ENCODE measurements at regions not wholly inside any gene's neighbourhood (a gene's known extent, or its start where the extent isn't known, plus 50 kb on each side); places are given as distances from the start of the nearest gene placed in this dataset.

GRCh38 chr13:68523838-68524424 lies 1293.8 kb upstream of the PCDH9 start:
- H3K4me3 Mint-ChIP-seq (ENCODE audit: unreplicated experiment): no peak overlapping the region
- no peak for TF ChIP-seq CTCF (IDR thresholded peaks at IDR 0.05)
- peaks cover 4% of the 10 kb centered on the region for H3K36me3 Mint-ChIP-seq (ENCODE audit: low read depth)
- H3K4me1 Mint-ChIP-seq (ENCODE audit: low read depth): no peaks in the 10 kb centered on the region
- no peak overlapping the region for H3K27ac Mint-ChIP-seq (ENCODE audit: unreplicated experiment)
- DNase-seq (ENCODE audit: low spot score): peak; percentile 84
- H3K27me3 Mint-ChIP-seq (ENCODE audit: low read depth): peaks cover 3% of the 10 kb centered on the region
- H3K9me3 Mint-ChIP-seq (ENCODE audit: low read depth): peaks cover 45% of the 10 kb centered on the region

- Mint-ChIP-seq H3K4me1 (ENCODE audit: low read depth) (no peaks in the 10 kb centered on the region), H3K4me3 (ENCODE audit: unreplicated experiment) (no peak overlapping the region), H3K36me3 (ENCODE audit: low read depth) (peaks cover 2% of the 10 kb centered on the region), H3K9me3 (ENCODE audit: low read depth) (peaks cover 30% of the 10 kb centered on the region), H3K27ac (ENCODE audit: unreplicated experiment) (no peak overlapping the region), H3K27me3 (ENCODE audit: low read depth) (peaks cover 3% of the 10 kb centered on the region)
- no peak for DNase-seq (ENCODE audit: low spot score)
- TF ChIP-seq CTCF (IDR thresholded peaks at IDR 0.05): no peak
Observed at GRCh38 chr13:68522184-68522583, 1292.0 kb upstream of the PCDH9 start.

GRCh38 chr13:68509734-68510621 lies 1279.8 kb upstream of the PCDH9 start:
- DNase-seq (ENCODE audit: low spot score): no peak
- Mint-ChIP-seq H3K4me1 (ENCODE audit: low read depth) (no peaks in the 10 kb centered on the region), H3K4me3 (ENCODE audit: unreplicated experiment) (no peak overlapping the region), H3K9me3 (ENCODE audit: low read depth) (peaks cover 4% of the 10 kb centered on the region), H3K27me3 (ENCODE audit: low read depth) (no peaks in the 10 kb centered on the region), H3K36me3 (ENCODE audit: low read depth) (no peaks in the 10 kb centered on the region), H3K27ac (ENCODE audit: unreplicated experiment) (no peak overlapping the region)
- no peak for TF ChIP-seq CTCF (IDR thresholded peaks at IDR 0.05)

- TF ChIP-seq CTCF (IDR thresholded peaks at IDR 0.05): no peak
- peaks cover 4% of the 10 kb centered on the region for H3K9me3 Mint-ChIP-seq (ENCODE audit: low read depth)
- no peak overlapping the region for H3K27ac Mint-ChIP-seq (ENCODE audit: unreplicated experiment)
- no peaks in the 10 kb centered on the region for H3K36me3 Mint-ChIP-seq (ENCODE audit: low read depth)
- no peaks in the 10 kb centered on the region for H3K4me1 Mint-ChIP-seq (ENCODE audit: low read depth)
- no peaks in the 10 kb centered on the region for H3K27me3 Mint-ChIP-seq (ENCODE audit: low read depth)
- DNase-seq (ENCODE audit: low spot score): no peak
- no peak overlapping the region for H3K4me3 Mint-ChIP-seq (ENCODE audit: unreplicated experiment)
Observed at GRCh38 chr13:68506888-68507551, 1276.9 kb upstream of the PCDH9 start.

- no peak for TF ChIP-seq CTCF (IDR thresholded peaks at IDR 0.05)
- Mint-ChIP-seq H3K27me3 (ENCODE audit: low read depth) (no peaks in the 10 kb centered on the region), H3K4me3 (ENCODE audit: unreplicated experiment) (no peak overlapping the region), H3K36me3 (ENCODE audit: low read depth) (no peaks in the 10 kb centered on the region), H3K9me3 (ENCODE audit: low read depth) (no peaks in the 10 kb centered on the region), H3K4me1 (ENCODE audit: low read depth) (no peaks in the 10 kb centered on the region), H3K27ac (ENCODE audit: unreplicated experiment) (no peak overlapping the region)
- DNase-seq (ENCODE audit: low spot score): no peak
Observed at GRCh38 chr13:68490594-68490993, 1260.5 kb upstream of the PCDH9 start.
